ELR (cell line): ENCODE measurements at regions not wholly inside any gene's neighbourhood (a gene's known extent, or its start where the extent isn't known, plus 50 kb on each side); places are given as distances from the start of the nearest gene placed in this dataset.

ENCODE experiments used
- DNase-seq: peaks from one replicate; pipeline ENCODE4 v3.0.0-alpha.2; 2015; ENCODE audit warnings: low read depth

- no peak for DNase-seq
Observed at GRCh38 chr2:236855866-236856847, 229.5 kb upstream of the COPS8 start.

- no peak for DNase-seq
Observed at GRCh38 chr2:236856848-236857235, 228.8 kb upstream of the COPS8 start.

- no peak for DNase-seq
Observed at GRCh38 chr2:236857246-236857645, 228.4 kb upstream of the COPS8 start.

- no peak for DNase-seq
Observed at GRCh38 chr2:236857781-236858180, 227.9 kb upstream of the COPS8 start.

GRCh38 chr2:236858661-236859060, 227.0 kb upstream of the COPS8 start:
- no peak for DNase-seq

- DNase-seq: no peak
Observed at GRCh38 chr2:236859908-236860307, 225.8 kb upstream of the COPS8 start.

- DNase-seq: no peak
Observed at GRCh38 chr2:236861196-236861875, 224.4 kb upstream of the COPS8 start.

GRCh38 chr2:236861944-236862343, 223.7 kb upstream of the COPS8 start:
- no peak for DNase-seq

GRCh38 chr2:236862526-236862925, 223.2 kb upstream of the COPS8 start:
- DNase-seq: no peak

GRCh38 chr2:236862961-236863728, 222.5 kb upstream of the COPS8 start:
- DNase-seq: peak; percentile 88

GRCh38 chr2:236863729-236864126, 222.0 kb upstream of the COPS8 start:
- no peak for DNase-seq

- no peak for DNase-seq
Observed at GRCh38 chr2:236865052-236865451, 220.6 kb upstream of the COPS8 start.

GRCh38 chr2:236866542-236867340, 218.9 kb upstream of the COPS8 start:
- DNase-seq: no peak

- DNase-seq: peak; percentile 75
Observed at GRCh38 chr2:236867441-236868260, 218.0 kb upstream of the COPS8 start.

GRCh38 chr2:236870370-236870769, 215.3 kb upstream of the COPS8 start:
- no peak for DNase-seq

- DNase-seq: peak; percentile 96
Observed at GRCh38 chr2:236871500-236872001, 214.1 kb upstream of the COPS8 start.

GRCh38 chr2:236872015-236872414, 213.7 kb upstream of the COPS8 start:
- no peak for DNase-seq

- no peak for DNase-seq
Observed at GRCh38 chr2:236872981-236873380, 212.7 kb upstream of the COPS8 start.

- no peak for DNase-seq
Observed at GRCh38 chr2:236873636-236874035, 212.1 kb upstream of the COPS8 start.

- no peak for DNase-seq
Observed at GRCh38 chr2:236874866-236875481, 210.7 kb upstream of the COPS8 start.
